Right atrium auricular region (tissue), 2 donors: ENCODE measurements at regions not wholly inside any gene's neighbourhood (a gene's known extent, or its start where the extent isn't known, plus 50 kb on each side); places are given as distances from the start of the nearest gene placed in this dataset.

Source experiments
- DNase-seq: peaks from one replicate; pipeline ENCODE4 v3.0.0-alpha.2; 2019; ENCODE audit warnings: low spot score
- H3K27ac ChIP-seq, 2 donors: fragments of 200-600 bp; sonication (generic); 1 replicate in 1 of 2; 2 replicates in 1 of 2; pipeline ENCODE4 v1.5.1; 2016 to 2019
- H3K27me3 ChIP-seq, 2 donors: fragments of 200-600 bp; sonication (generic); one replicate each; pipeline versions ENCODE4 v1.5.1 to v1.6.0; 2017 to 2019
- H3K36me3 ChIP-seq: fragments of 200-600 bp; sonication (generic); one replicate; pipeline ENCODE4 v1.5.1; 2016
- H3K4me1 ChIP-seq, 2 donors: fragments of 200-600 bp; sonication (generic); one replicate each; pipeline versions ENCODE4 v1.5.1 to v1.6.0; 2017 to 2019
- H3K4me3 ChIP-seq, 2 donors: fragments of 200-600 bp; sonication (generic); 1 replicate in 1 of 2; 2 replicates in 1 of 2; pipeline ENCODE4 v1.5.1; 2017 to 2019; ENCODE audit warnings: mild to moderate bottlenecking in 1 of 2, moderate library complexity in 1 of 2
- H3K9me3 ChIP-seq, 2 donors: fragments of 200-600 bp; sonication (generic); one replicate each; pipeline ENCODE4 v1.5.1; 2019
- TF ChIP-seq, protein P1 (sequence below), 2 donors: fragments of 200-600 bp; sonication (generic); IDR thresholded peaks; one replicate each; pipeline ENCODE4 v1.5.1; 2019; ENCODE audit warnings: antibody characterized with exemption in 2 of 2

- H3K27ac ChIP-seq: no peak overlapping the region
- H3K36me3 ChIP-seq: no peaks in the 10 kb centered on the region
- H3K27me3 ChIP-seq: no peaks in the 10 kb centered on the region
- H3K4me1 ChIP-seq: no peaks in the 10 kb centered on the region
- H3K4me3 ChIP-seq: no peak overlapping the region
- no peaks in the 10 kb centered on the region for H3K9me3 ChIP-seq
- TF ChIP-seq, protein P1, sequence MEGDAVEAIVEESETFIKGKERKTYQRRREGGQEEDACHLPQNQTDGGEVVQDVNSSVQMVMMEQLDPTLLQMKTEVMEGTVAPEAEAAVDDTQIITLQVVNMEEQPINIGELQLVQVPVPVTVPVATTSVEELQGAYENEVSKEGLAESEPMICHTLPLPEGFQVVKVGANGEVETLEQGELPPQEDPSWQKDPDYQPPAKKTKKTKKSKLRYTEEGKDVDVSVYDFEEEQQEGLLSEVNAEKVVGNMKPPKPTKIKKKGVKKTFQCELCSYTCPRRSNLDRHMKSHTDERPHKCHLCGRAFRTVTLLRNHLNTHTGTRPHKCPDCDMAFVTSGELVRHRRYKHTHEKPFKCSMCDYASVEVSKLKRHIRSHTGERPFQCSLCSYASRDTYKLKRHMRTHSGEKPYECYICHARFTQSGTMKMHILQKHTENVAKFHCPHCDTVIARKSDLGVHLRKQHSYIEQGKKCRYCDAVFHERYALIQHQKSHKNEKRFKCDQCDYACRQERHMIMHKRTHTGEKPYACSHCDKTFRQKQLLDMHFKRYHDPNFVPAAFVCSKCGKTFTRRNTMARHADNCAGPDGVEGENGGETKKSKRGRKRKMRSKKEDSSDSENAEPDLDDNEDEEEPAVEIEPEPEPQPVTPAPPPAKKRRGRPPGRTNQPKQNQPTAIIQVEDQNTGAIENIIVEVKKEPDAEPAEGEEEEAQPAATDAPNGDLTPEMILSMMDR (IDR thresholded peaks at IDR 0.05): no peak
- DNase-seq: no peak
These were observed 350.9 kb downstream of the PREX1 start for GRCh38 chr20:48476854-48477253.

GRCh38 chr20:48474022-48474421, 353.8 kb downstream of the PREX1 start:
- TF ChIP-seq, protein P1 (IDR thresholded peaks at IDR 0.05): no peak
- H3K27me3 ChIP-seq: no peaks in the 10 kb centered on the region

DNA sequence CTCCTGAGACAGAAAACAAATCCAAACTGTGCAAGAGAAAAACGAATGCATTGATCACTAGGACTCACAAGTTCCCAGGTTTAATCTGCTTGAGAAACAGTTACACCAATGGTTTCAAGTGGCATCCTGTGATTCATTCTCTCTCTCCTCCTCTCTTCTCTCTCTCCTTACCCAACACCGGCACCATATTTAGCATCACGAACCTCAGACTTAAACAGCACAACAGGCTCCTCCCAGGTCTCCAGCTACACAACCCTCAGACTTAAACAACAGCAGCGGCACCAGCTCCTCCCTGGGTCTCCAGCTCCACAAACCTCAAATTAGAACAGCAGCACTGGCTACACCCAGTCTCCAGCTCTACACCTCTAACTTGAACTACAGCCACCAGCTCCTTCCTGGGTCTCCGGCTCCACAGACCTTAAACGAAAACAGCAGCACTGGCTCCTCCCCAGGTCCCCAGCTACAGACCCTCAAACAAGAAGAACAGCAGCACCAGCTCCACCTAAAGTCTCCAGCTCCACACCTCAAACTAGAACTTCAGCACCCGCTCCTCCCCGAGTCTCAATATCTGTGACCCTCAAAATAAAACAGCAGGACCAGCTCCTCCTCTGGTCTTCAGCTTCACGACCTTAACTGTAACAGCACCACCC, 355.9 kb downstream of the PREX1 start:
- H3K4me1 ChIP-seq: no peaks in the 10 kb centered on the region
- no peak for DNase-seq

More at GRCh38 chr20:48474022-48474421, 353.8 kb downstream of the PREX1 start:
- no peak for DNase-seq
- Histone ChIP-seq H3K36me3 (no peaks in the 10 kb centered on the region), H3K27ac (no peak overlapping the region), H3K4me1 (no peaks in the 10 kb centered on the region), H3K9me3 (no peaks in the 10 kb centered on the region), H3K4me3 (no peak overlapping the region)

GRCh38 chr20:48471176-48471575, 356.6 kb downstream of the PREX1 start:
- DNase-seq: no peak
- TF ChIP-seq, protein P1 (IDR thresholded peaks at IDR 0.05): no peak
- Histone ChIP-seq H3K9me3 (no peaks in the 10 kb centered on the region), H3K27me3 (no peaks in the 10 kb centered on the region), H3K27ac (no peak overlapping the region), H3K4me1 (no peaks in the 10 kb centered on the region), H3K4me3 (no peak overlapping the region), H3K36me3 (no peaks in the 10 kb centered on the region)

More for the DNA sequence above, 355.9 kb downstream of the PREX1 start:
- no peaks in the 10 kb centered on the region for H3K9me3 ChIP-seq
- H3K27ac ChIP-seq: no peak overlapping the region
- TF ChIP-seq, protein P1 (IDR thresholded peaks at IDR 0.05): no peak
- H3K36me3 ChIP-seq: no peaks in the 10 kb centered on the region
- no peak overlapping the region for H3K4me3 ChIP-seq
- no peaks in the 10 kb centered on the region for H3K27me3 ChIP-seq

- Histone ChIP-seq H3K27me3 (no peaks in the 10 kb centered on the region), H3K27ac (no peak overlapping the region), H3K4me1 (no peaks in the 10 kb centered on the region), H3K36me3 (no peaks in the 10 kb centered on the region), H3K4me3 (no peak overlapping the region), H3K9me3 (no peaks in the 10 kb centered on the region)
- TF ChIP-seq, protein P1 (IDR thresholded peaks at IDR 0.05): no peak
- DNase-seq: no peak
These were observed 357.7 kb downstream of the PREX1 start for GRCh38 chr20:48470141-48470540.

- Histone ChIP-seq H3K27ac (no peak overlapping the region), H3K36me3 (no peaks in the 10 kb centered on the region), H3K27me3 (no peaks in the 10 kb centered on the region), H3K4me3 (no peak overlapping the region), H3K9me3 (no peaks in the 10 kb centered on the region), H3K4me1 (no peaks in the 10 kb centered on the region)
- DNase-seq: no peak
- TF ChIP-seq, protein P1 (IDR thresholded peaks at IDR 0.05): no peak
These were observed 358.8 kb downstream of the PREX1 start for GRCh38 chr20:48469026-48469425.
